ENCODE measurements at regions not wholly inside any gene's neighbourhood (a gene's known extent, or its start where the extent isn't known, plus 50 kb on each side); places are given as distances from the start of the nearest gene placed in this dataset.

DNA sequence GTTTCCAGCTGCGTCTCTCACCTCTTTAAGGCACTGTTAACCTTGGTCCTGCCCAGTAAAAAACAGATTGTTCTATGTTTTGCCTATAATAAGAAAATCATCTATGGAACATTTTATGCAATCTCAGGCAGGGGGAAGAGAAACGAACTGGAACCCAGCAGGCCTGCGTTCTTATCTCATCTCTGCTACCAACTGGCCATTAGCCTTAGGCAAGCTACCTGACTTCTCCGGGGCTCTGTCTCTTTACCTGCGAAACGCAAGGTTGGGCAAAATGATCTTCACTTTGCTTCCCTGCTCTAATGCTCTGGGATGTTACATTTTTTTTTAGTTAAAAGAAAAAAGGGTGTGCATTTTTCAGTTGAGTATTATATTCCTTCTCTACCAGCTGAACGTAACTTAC is 70.5 kb upstream of the WIPF1 start:
- TF ChIP-seq EP300 (IDR thresholded peaks at IDR 0.05; ENCODE audit: low read depth) (no peak), POLR2A (IDR thresholded peaks at IDR 0.05) (no peak)
- TF ChIP-seq, protein P1, sequence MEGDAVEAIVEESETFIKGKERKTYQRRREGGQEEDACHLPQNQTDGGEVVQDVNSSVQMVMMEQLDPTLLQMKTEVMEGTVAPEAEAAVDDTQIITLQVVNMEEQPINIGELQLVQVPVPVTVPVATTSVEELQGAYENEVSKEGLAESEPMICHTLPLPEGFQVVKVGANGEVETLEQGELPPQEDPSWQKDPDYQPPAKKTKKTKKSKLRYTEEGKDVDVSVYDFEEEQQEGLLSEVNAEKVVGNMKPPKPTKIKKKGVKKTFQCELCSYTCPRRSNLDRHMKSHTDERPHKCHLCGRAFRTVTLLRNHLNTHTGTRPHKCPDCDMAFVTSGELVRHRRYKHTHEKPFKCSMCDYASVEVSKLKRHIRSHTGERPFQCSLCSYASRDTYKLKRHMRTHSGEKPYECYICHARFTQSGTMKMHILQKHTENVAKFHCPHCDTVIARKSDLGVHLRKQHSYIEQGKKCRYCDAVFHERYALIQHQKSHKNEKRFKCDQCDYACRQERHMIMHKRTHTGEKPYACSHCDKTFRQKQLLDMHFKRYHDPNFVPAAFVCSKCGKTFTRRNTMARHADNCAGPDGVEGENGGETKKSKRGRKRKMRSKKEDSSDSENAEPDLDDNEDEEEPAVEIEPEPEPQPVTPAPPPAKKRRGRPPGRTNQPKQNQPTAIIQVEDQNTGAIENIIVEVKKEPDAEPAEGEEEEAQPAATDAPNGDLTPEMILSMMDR (IDR thresholded peaks at IDR 0.05), result no peak
